GM20000 (cell line): ENCODE measurements at regions not wholly inside any gene's neighbourhood (a gene's known extent, or its start where the extent isn't known, plus 50 kb on each side); places are given as distances from the start of the nearest gene placed in this dataset.

Experiments
- DNase-seq: peaks from one replicate; pipeline ENCODE4 v3.0.0; 2012; ENCODE audit warnings: low spot score
- CTCF ChIP-seq: IDR thresholded peaks from 2 replicates; pipeline ENCODE4 v1.5.1; 2012; ENCODE audit warnings: mild to moderate bottlenecking, control low read depth; ENCODE audit errors: extremely low read depth, missing control alignments

GRCh38 chr16:13756411-13757140 is 163.4 kb upstream of the ERCC4 start:
- DNase-seq, result no peak
- no peak for TF ChIP-seq CTCF

GRCh38 chr16:13766334-13766733 is 153.6 kb upstream of the ERCC4 start:
- DNase-seq, result no peak
- TF ChIP-seq CTCF, result no peak

GRCh38 chr16:13767215-13767614 is 152.7 kb upstream of the ERCC4 start:
- no peak for TF ChIP-seq CTCF
- DNase-seq, result no peak

GRCh38 chr16:13768471-13768870 is 151.5 kb upstream of the ERCC4 start:
- no peak for TF ChIP-seq CTCF
- no peak for DNase-seq

- DNase-seq, result no peak
- no peak for TF ChIP-seq CTCF
Measured at GRCh38 chr16:13770436-13770835, 149.5 kb upstream of the ERCC4 start.

- TF ChIP-seq CTCF, result no peak
Measured at GRCh38 chr16:13772782-13773181, 147.2 kb upstream of the ERCC4 start.

GRCh38 chr16:13779676-13780075 is 140.3 kb upstream of the ERCC4 start:
- DNase-seq, result no peak
- no peak for TF ChIP-seq CTCF

More at GRCh38 chr16:13772782-13773181, 147.2 kb upstream of the ERCC4 start:
- DNase-seq, result no peak
